Spleen (tissue), 11 donors: ENCODE measurements at regions not wholly inside any gene's neighbourhood (a gene's known extent, or its start where the extent isn't known, plus 50 kb on each side); places are given as distances from the start of the nearest gene placed in this dataset.

Source experiments
- DNase-seq: peaks from one replicate; pipeline ENCODE4 v3.0.0-alpha.2; 2020
- H3K27ac ChIP-seq, 8 donors: fragments of 200-600 bp; sonication (generic) in 7 of 8; 1 replicate in 4 of 8; 2 replicates in 4 of 8; pipeline versions ENCODE4 v1.5.0 to v1.8.0; 2016 to 2021; ENCODE audit warnings: inconsistent platforms in 4 of 8, mild to moderate bottlenecking in 4 of 8, moderate library complexity in 1 of 8
- H3K27me3 ChIP-seq, 7 donors: fragments of 200-600 bp; sonication (generic) in 6 of 7; replicated peaks in 1 of 7; 1 replicate in 4 of 7; 2 replicates in 3 of 7; pipeline versions ENCODE4 v1.5.0 to v1.8.0; 2016 to 2021; ENCODE audit warnings: inconsistent platforms in 3 of 7, mild to moderate bottlenecking in 1 of 7
- H3K36me3 ChIP-seq, 6 donors: fragments of 200-600 bp; sonication (generic) in 5 of 6; 1 replicate in 4 of 6; 2 replicates in 2 of 6; pipeline versions ENCODE4 v1.5.0 to v1.8.0; 2016 to 2021; ENCODE audit warnings: inconsistent platforms in 2 of 6
- H3K4me1 ChIP-seq, 6 donors: fragments of 200-600 bp; sonication (generic) in 5 of 6; 1 replicate in 3 of 6; 2 replicates in 3 of 6; pipeline versions ENCODE4 v1.5.0 to v1.8.0; 2016 to 2021; ENCODE audit warnings: inconsistent platforms in 3 of 6
- H3K4me3 ChIP-seq, 8 donors: fragments of 200-600 bp; sonication (generic) in 7 of 8; 1 replicate in 4 of 8; 2 replicates in 4 of 8; pipeline versions ENCODE4 v1.5.0 to v1.8.0; 2016 to 2021; ENCODE audit warnings: inconsistent platforms in 4 of 8, mild to moderate bottlenecking in 4 of 8, moderate library complexity in 2 of 8
- H3K9me3 ChIP-seq, 8 donors: fragments of 200-600 bp; sonication (generic) in 7 of 8; 1 replicate in 4 of 8; 2 replicates in 4 of 8; pipeline versions ENCODE4 v1.5.0 to v1.8.0; 2016 to 2021; ENCODE audit warnings: inconsistent platforms in 4 of 8
- POLR2A ChIP-seq, 3 donors: fragments of 450-650 bp; IDR thresholded peaks; one replicate each; pipeline ENCODE4 v1.5.1; 2017; ENCODE audit warnings: antibody characterized with exemption in 3 of 3, mild to moderate bottlenecking in 1 of 3
- POLR2AphosphoS5 ChIP-seq, 3 donors: sonication (generic); formaldehyde crosslinking; IDR thresholded peaks; one replicate each; pipeline ENCODE4 v1.5.1; 2017; ENCODE audit warnings: antibody characterized with exemption in 3 of 3
- WGBS, 5 donors: extraction: QIAGEN DNeasy Blood & Tissue Kit in 3 of 5; methylation state at CpG; one replicate each; pipeline versions ENCODE4 v1.1.5 to v1.1.7; 2013 to 2018; 5-methylcytosine and 5-hydroxymethylcytosine counted together
- intact Hi-C: fragments of 100-400 bp; cut with DNase I; formaldehyde crosslinking; loops from one replicate; pipeline ENCODE4 v1.15.0; 2023; ENCODE audit warnings: low total_unique reads
- TF ChIP-seq, protein P1 (sequence below), 11 experiments: fragments of 200-600 bp in 7 of 11; fragments of 450-650 bp in 4 of 11; sonication (generic) in 4 of 11; IDR thresholded peaks in 8 of 11; conservative IDR thresholded peaks in 3 of 11; 1 replicate in 7 of 11; 2 replicates in 4 of 11; pipeline versions ENCODE4 v1.4.0 to v1.8.0; 2016 to 2021; ENCODE audit warnings: antibody characterized with exemption in 11 of 11, inconsistent platforms in 4 of 11, mild to moderate bottlenecking in 1 of 11
- donor health status: healthy with polysubstance abuse.
- donor health status: DM: no; HTN: no; CAD: no; lungs with moderate emphysema.
- donor health status: DM: no; HTN: no; CAD: no.
- donor health status: Bipolar disorder and iron deficiency.
- donor health status: healthy.
- donor health status: DM: no; HTN: no; CAD: no.
- donor health status: DM: yes; HTN: yes; CAD: no.

- Histone ChIP-seq H3K36me3 (no peaks in the 10 kb centered on the region), H3K27me3 (no peaks in the 10 kb centered on the region), H3K4me1 (no peaks in the 10 kb centered on the region), H3K27ac (no peak overlapping the region), H3K4me3 (no peak overlapping the region), H3K9me3 (peaks cover 0 to 14% (median 0%) of the 10 kb centered on the region in 8 donors)
- intact Hi-C loops: no loop called here
- TF ChIP-seq POLR2AphosphoS5 (IDR thresholded peaks at IDR 0.05) (no peak), POLR2A (IDR thresholded peaks at IDR 0.05) (no peak)
- TF ChIP-seq, protein P1, sequence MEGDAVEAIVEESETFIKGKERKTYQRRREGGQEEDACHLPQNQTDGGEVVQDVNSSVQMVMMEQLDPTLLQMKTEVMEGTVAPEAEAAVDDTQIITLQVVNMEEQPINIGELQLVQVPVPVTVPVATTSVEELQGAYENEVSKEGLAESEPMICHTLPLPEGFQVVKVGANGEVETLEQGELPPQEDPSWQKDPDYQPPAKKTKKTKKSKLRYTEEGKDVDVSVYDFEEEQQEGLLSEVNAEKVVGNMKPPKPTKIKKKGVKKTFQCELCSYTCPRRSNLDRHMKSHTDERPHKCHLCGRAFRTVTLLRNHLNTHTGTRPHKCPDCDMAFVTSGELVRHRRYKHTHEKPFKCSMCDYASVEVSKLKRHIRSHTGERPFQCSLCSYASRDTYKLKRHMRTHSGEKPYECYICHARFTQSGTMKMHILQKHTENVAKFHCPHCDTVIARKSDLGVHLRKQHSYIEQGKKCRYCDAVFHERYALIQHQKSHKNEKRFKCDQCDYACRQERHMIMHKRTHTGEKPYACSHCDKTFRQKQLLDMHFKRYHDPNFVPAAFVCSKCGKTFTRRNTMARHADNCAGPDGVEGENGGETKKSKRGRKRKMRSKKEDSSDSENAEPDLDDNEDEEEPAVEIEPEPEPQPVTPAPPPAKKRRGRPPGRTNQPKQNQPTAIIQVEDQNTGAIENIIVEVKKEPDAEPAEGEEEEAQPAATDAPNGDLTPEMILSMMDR (IDR thresholded peaks at IDR 0.05 in 8 of 11, conservative IDR thresholded peaks at IDR 0.05 in 3 of 11): no peak
- DNase-seq: no peak
- WGBS, 5 donors: 88 to 98% (median 95%) methylated on average over 7 of the region's 7 CpGs
Observed at GRCh38 chr4:174438711-174439110, 83.6 kb downstream of the HPGD start.

GRCh38 chr4:174437749-174438148 is 84.5 kb downstream of the HPGD start:
- intact Hi-C loops: no loop called here
- no peaks in the 10 kb centered on the region for H3K27me3 ChIP-seq
- no peaks in the 10 kb centered on the region for H3K4me1 ChIP-seq
- no peak overlapping the region for H3K27ac ChIP-seq
- 51 to 66% (median 60%) methylated on average over 1 of the region's 1 CpG for whole genome bisulfite sequencing, 5 donors
- H3K9me3 ChIP-seq: peaks cover 0 to 14% (median 0%) of the 10 kb centered on the region in 8 donors
- no peak for DNase-seq
- no peak overlapping the region for H3K4me3 ChIP-seq
- no peak for TF ChIP-seq POLR2A (IDR thresholded peaks at IDR 0.05)
- TF ChIP-seq POLR2AphosphoS5 (IDR thresholded peaks at IDR 0.05): no peak
- TF ChIP-seq, protein P1 (IDR thresholded peaks at IDR 0.05 in 8 of 11, conservative IDR thresholded peaks at IDR 0.05 in 3 of 11): no peak
- H3K36me3 ChIP-seq: no peaks in the 10 kb centered on the region

GRCh38 chr4:174437324-174437723 is 85.0 kb downstream of the HPGD start:
- no peak for DNase-seq
- Histone ChIP-seq H3K9me3 (peaks cover 0 to 14% (median 0%) of the 10 kb centered on the region in 8 donors), H3K27ac (no peak overlapping the region), H3K4me1 (no peaks in the 10 kb centered on the region), H3K36me3 (no peaks in the 10 kb centered on the region), H3K4me3 (no peak overlapping the region), H3K27me3 (no peaks in the 10 kb centered on the region)
- TF ChIP-seq POLR2A (IDR thresholded peaks at IDR 0.05) (no peak), POLR2AphosphoS5 (IDR thresholded peaks at IDR 0.05) (no peak)
- TF ChIP-seq, protein P1 (IDR thresholded peaks at IDR 0.05 in 8 of 11, conservative IDR thresholded peaks at IDR 0.05 in 3 of 11): no peak
- intact Hi-C loops: no loop called here
- 55 to 78% (median 75%) methylated on average over 2 of the region's 2 CpGs for WGBS, 5 donors

- TF ChIP-seq POLR2A (IDR thresholded peaks at IDR 0.05): no peak
- TF ChIP-seq, protein P1 (IDR thresholded peaks at IDR 0.05 in 8 of 11, conservative IDR thresholded peaks at IDR 0.05 in 3 of 11): no peak
- TF ChIP-seq POLR2AphosphoS5 (IDR thresholded peaks at IDR 0.05): no peak
- Histone ChIP-seq H3K27ac (no peak overlapping the region), H3K36me3 (no peaks in the 10 kb centered on the region), H3K4me1 (no peaks in the 10 kb centered on the region), H3K9me3 (peaks cover 0 to 7% (median 0%) of the 10 kb centered on the region in 8 donors), H3K4me3 (no peak overlapping the region), H3K27me3 (no peaks in the 10 kb centered on the region)
- no peak for DNase-seq
- intact Hi-C loops: no loop called here
- WGBS, 5 donors: 76 to 92% (median 85%) methylated on average over 1 of the region's 1 CpG
Observed at GRCh38 chr4:174436377-174436776, 85.9 kb downstream of the HPGD start.
